Omental fat pad (tissue), 3 donors: ENCODE measurements at regions not wholly inside any gene's neighbourhood (a gene's known extent, or its start where the extent isn't known, plus 50 kb on each side); places are given as distances from the start of the nearest gene placed in this dataset.

Experiments used
- ATAC-seq: fragments of 150-250 bp; one replicate; pipeline ENCODE4 v1.9.1; 2016; ENCODE audit warnings: mild to moderate bottlenecking, moderate library complexity; ENCODE audit not compliant: low FRiP score
- DNase-seq: peaks from one replicate; pipeline ENCODE4 v3.0.0-alpha.2; 2019; ENCODE audit warnings: low spot score
- CTCF ChIP-seq, 3 donors: fragments of 450-650 bp; IDR thresholded peaks; one replicate each; pipeline ENCODE4 v1.5.1; 2016 to 2017; ENCODE audit warnings: antibody characterized with exemption in 3 of 3, mild to moderate bottlenecking in 3 of 3, moderate library complexity in 2 of 3

DNA sequence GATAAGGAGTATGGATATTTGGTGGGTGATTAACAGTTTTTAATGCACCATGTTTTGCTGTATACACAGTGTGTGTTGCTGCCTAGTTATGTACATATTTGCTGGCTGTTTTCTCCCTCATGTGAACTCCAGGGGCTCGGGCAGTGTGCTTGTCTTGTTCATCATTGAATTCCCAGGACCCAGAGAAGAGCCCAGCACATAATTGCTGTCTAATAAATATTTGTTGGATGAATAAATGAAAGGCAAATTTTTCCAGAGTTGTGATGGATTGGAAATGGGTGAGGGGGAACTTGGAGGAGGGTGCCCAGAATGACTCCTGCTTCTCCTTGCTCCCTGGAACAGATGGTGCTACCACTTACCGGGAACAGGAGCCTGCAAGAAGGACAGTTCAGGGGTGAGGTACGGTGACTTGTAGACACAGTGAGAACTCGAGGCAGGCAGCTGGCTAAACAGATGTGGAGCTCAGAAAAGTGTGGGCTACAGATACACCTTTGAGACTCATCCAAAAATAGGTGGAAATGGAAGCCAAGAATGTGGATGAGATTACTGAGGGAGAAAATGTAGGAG is 586.8 kb upstream of the MGMT start:
- DNase-seq (no peak), ATAC-seq (peak; percentile 19)
- no peak for TF ChIP-seq CTCF (IDR thresholded peaks at IDR 0.05)

GRCh38 chr10:128881086-128881485 is 586.0 kb upstream of the MGMT start:
- DNase-seq (no peak), ATAC-seq (no peak)
- no peak for TF ChIP-seq CTCF (IDR thresholded peaks at IDR 0.05)

DNA sequence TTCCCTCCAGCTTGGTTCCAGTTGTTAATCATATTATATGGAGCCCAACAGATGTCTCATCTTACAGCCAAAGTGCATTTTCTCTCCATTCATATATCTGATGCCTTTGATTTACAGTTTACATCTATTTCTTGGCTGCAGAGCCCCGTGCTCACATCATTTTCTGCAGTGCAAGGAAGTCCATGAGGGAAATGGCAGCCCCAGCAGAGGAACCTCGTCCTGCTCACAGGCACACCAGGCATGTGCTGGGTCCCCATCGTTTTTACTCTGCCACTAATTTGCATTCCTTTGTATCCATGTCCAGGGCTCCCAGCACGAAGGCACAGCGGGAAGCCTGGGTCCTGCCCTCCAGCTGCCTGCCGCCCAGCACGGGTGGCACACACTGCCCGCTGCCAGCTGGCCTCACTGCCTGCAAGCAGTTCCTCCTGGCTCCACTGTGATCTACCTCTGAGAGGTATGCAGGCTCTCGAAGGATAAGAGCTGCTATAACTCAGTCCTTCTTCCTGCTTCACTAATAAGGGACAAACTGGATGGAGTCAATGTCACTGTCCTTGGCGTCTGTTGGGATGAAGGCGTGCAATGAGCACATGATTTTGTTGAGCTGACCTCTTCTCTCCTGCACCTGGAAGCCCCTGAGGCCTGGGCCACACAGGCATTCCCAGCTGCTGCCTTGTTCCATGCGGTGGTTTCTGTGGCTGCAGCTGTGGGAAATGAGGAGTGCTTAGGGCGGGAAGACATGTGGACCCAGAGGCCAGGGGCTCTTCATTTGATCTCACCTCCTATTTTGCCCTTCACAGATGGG is 583.6 kb upstream of the MGMT start:
- DNase-seq (no peak), ATAC-seq (no peak)
- no peak for TF ChIP-seq CTCF (IDR thresholded peaks at IDR 0.05)

- no peak for TF ChIP-seq CTCF (IDR thresholded peaks at IDR 0.05)
- ATAC-seq: no peak
These were observed 583.0 kb upstream of the MGMT start for GRCh38 chr10:128884033-128884425.

DNA sequence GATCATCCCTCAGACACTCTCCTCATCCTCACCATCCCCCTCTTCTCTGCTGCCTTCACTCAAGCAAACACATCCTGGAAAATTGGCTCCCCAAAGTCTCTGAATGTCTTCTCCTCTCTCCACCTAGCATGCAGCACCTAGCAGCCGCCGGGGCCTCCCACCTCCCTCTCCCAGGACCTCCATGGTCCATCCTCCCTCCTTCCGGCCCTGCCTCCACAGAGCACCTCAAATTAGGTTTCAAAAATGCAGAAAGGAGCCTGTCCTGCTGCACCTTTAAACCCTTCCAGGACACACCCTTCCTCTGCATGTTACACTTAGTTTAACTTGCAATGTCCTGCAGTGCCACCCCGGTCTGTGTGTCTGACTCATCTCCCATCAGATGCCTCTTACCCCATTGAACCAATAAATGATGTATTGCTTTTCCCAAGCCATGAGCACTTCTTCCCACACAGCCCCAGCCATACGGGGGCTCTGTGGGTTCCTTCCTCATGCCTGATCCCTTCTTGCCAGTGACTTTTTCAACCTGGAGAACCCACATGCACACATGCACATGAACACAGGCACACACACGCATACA is 582.5 kb upstream of the MGMT start:
- no peak for TF ChIP-seq CTCF (IDR thresholded peaks at IDR 0.05)
- ATAC-seq (no peak), DNase-seq (no peak)

More at GRCh38 chr10:128884033-128884425, 583.0 kb upstream of the MGMT start:
- no peak for DNase-seq

- DNase-seq (no peak), ATAC-seq (no peak)
- TF ChIP-seq CTCF (IDR thresholded peaks at IDR 0.05): no peak
These were observed 581.2 kb upstream of the MGMT start for GRCh38 chr10:128885573-128886555.
